Upper lobe of left lung (tissue), 6 donors: ENCODE measurements at regions not wholly inside any gene's neighbourhood (a gene's known extent, or its start where the extent isn't known, plus 50 kb on each side); places are given as distances from the start of the nearest gene placed in this dataset.

ENCODE experiments used
- ATAC-seq, 2 donors: fragments of 200-7000 bp; cut with Tn5 transposase; one replicate each; pipeline ENCODE4 v1.9.1; 2022; ENCODE audit warnings: mild to moderate bottlenecking in 2 of 2, moderate library complexity in 2 of 2; ENCODE audit not compliant: low FRiP score in 2 of 2
- DNase-seq, 2 donors: peaks; one replicate each; pipeline ENCODE4 v3.0.0-alpha.2; 2019 to 2020
- H3K27ac ChIP-seq, 4 donors: fragments of 200-600 bp; sonication (generic); one replicate each; pipeline ENCODE4 v1.5.1; 2016 to 2019
- H3K27me3 ChIP-seq, 4 donors: fragments of 200-600 bp; sonication (generic); one replicate each; pipeline ENCODE4 v1.5.1; 2017 to 2019
- H3K36me3 ChIP-seq, 4 donors: fragments of 200-600 bp; sonication (generic); one replicate each; pipeline ENCODE4 v1.5.1; 2016 to 2019
- H3K4me1 ChIP-seq, 4 donors: fragments of 200-600 bp; sonication (generic); one replicate each; pipeline ENCODE4 v1.5.1; 2018 to 2019
- H3K4me3 ChIP-seq, 4 donors: fragments of 200-600 bp; sonication (generic); one replicate each; pipeline ENCODE4 v1.5.1; 2017 to 2019; ENCODE audit warnings: mild to moderate bottlenecking in 2 of 4, moderate library complexity in 1 of 4
- H3K9me3 ChIP-seq, 4 donors: fragments of 200-600 bp; sonication (generic); one replicate each; pipeline ENCODE4 v1.5.1; 2018 to 2019
- EP300 ChIP-seq, 4 donors: sonication (generic); formaldehyde crosslinking; IDR thresholded peaks; one replicate each; pipeline ENCODE4 v1.5.1; 2017; ENCODE audit warnings: antibody characterized with exemption in 4 of 4, control low read depth in 2 of 4
- POLR2A ChIP-seq, 4 donors: fragments of 450-650 bp; IDR thresholded peaks; one replicate each; pipeline ENCODE4 v1.5.1; 2016 to 2017; ENCODE audit warnings: antibody characterized with exemption in 4 of 4, mild to moderate bottlenecking in 2 of 4
- POLR2AphosphoS5 ChIP-seq, 2 donors: sonication (generic); formaldehyde crosslinking; IDR thresholded peaks; one replicate each; pipeline ENCODE4 v1.5.1; 2017; ENCODE audit warnings: antibody characterized with exemption in 2 of 2
- WGBS, 2 donors: methylation state at CpG; one replicate each; pipeline ENCODE4 v1.1.5; 2017 to 2018; 5-methylcytosine and 5-hydroxymethylcytosine counted together
- TF ChIP-seq, protein P1 (sequence below), 6 experiments: fragments of 450-650 bp in 4 of 6; fragments of 200-600 bp in 2 of 6; sonication (generic) in 2 of 6; IDR thresholded peaks; one replicate each; pipeline ENCODE4 v1.5.1; 2016 to 2019; ENCODE audit warnings: antibody characterized with exemption in 6 of 6
- donor health status: DM: no; HTN: no; CAD: no; lungs with moderate emphysema.
- donor health status: DM: no; HTN: yes; CAD: no; lungs with severe emphysema.

DNA sequence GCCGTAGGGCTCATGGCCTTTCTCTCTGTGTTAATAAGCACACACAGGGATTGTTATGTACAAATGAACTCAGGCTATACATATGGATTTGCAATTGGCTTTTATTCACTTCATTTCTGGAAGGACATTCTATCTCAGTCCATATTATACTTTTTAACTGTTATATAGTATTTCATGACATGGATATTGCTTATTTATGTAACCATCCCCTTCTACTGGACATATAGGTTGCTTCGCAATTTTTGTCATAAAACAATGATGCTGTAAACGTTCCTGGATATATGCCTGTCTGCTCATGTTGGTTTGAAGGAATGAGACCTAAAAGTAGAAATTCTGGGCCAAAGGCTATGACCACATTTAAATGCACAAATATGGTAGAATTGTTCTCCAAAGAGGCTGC, 158.1 kb downstream of the BCOR start:
- H3K9me3 ChIP-seq = peaks cover 0 to 9% (median 0%) of the 10 kb centered on the region in 4 donors
- no peaks in the 10 kb centered on the region for H3K27me3 ChIP-seq
- H3K4me3 ChIP-seq = no peak overlapping the region
- H3K27ac ChIP-seq = no peak overlapping the region
- ATAC-seq = no peak
- DNase-seq = no peak
- TF ChIP-seq EP300 (IDR thresholded peaks at IDR 0.05) = no peak
- no peak for TF ChIP-seq POLR2AphosphoS5 (IDR thresholded peaks at IDR 0.05)
- H3K36me3 ChIP-seq = no peaks in the 10 kb centered on the region
- peaks cover 0 to 6% (median 3%) of the 10 kb centered on the region in 4 donors for H3K4me1 ChIP-seq
- 79 to 81% methylated on average over 3 of the region's 3 CpGs for whole genome bisulfite sequencing, 2 donors

DNA sequence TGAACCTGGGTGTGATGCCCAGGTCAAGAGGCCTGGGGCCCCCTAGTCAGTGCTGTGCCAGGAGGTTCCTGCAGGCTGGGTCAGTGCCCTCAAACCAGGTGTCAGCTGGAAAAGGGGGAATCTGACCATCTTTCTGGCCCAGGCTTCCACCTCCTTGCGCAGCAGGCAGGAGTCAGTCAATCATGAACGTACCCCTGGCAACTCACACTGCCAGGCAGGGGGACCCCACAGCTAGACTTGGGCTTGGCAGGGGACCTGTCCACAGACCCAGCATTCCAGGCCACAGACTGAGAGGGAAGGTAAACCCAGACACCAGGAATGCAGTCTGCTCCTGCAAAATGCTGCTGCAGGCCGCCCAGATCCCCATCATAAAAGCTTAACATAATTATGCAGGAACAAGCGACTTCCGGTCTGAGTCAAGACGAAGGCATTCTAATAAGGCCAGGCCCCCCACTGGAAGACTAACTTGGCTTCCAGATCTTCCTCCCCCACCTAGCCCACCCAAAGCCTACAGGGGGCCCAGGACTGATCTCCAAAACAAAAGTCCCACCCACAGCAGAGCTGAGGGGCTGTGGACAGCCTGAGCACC, 156.3 kb downstream of the BCOR start:
- no peak overlapping the region for H3K27ac ChIP-seq
- H3K36me3 ChIP-seq = no peaks in the 10 kb centered on the region
- H3K27me3 ChIP-seq = no peaks in the 10 kb centered on the region
- DNase-seq (no peak), ATAC-seq (no peak)
- H3K4me1 ChIP-seq = peaks cover 0 to 6% (median 3%) of the 10 kb centered on the region in 4 donors
- 84% methylated on average over 6 of the region's 6 CpGs; no CpG with 5 or more reads in 1 of the 2 donors for WGBS, 2 donors
- H3K4me3 ChIP-seq = no peak overlapping the region
- peaks cover 0 to 9% (median 0%) of the 10 kb centered on the region in 4 donors for H3K9me3 ChIP-seq
- TF ChIP-seq POLR2A (IDR thresholded peaks at IDR 0.05) = no peak
- TF ChIP-seq, protein P1, sequence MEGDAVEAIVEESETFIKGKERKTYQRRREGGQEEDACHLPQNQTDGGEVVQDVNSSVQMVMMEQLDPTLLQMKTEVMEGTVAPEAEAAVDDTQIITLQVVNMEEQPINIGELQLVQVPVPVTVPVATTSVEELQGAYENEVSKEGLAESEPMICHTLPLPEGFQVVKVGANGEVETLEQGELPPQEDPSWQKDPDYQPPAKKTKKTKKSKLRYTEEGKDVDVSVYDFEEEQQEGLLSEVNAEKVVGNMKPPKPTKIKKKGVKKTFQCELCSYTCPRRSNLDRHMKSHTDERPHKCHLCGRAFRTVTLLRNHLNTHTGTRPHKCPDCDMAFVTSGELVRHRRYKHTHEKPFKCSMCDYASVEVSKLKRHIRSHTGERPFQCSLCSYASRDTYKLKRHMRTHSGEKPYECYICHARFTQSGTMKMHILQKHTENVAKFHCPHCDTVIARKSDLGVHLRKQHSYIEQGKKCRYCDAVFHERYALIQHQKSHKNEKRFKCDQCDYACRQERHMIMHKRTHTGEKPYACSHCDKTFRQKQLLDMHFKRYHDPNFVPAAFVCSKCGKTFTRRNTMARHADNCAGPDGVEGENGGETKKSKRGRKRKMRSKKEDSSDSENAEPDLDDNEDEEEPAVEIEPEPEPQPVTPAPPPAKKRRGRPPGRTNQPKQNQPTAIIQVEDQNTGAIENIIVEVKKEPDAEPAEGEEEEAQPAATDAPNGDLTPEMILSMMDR (IDR thresholded peaks at IDR 0.05) = no peak
- TF ChIP-seq EP300 (IDR thresholded peaks at IDR 0.05) = no peak
- TF ChIP-seq POLR2AphosphoS5 (IDR thresholded peaks at IDR 0.05) = no peak

DNA sequence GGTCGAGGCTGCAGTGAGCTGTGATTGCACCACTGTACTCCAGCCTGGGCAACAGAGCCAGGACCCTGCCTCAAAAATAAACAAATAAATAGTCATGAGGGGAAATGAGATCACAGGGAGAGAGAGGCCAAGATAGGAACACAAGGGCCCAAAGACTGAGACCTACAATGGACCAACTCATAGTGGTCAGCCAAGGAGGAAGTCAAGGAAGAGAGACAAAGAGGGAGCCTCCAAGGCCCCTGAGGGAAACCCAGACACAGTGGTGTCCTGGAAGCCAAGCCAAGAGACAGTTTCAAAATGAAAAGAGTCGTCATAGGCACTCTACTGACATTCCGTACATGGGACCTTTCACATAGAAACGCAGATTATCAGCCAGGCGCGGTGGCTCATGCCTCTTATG, 153.3 kb downstream of the BCOR start:
- TF ChIP-seq, protein P1 (IDR thresholded peaks at IDR 0.05) = no peak
- Histone ChIP-seq H3K27me3 (no peaks in the 10 kb centered on the region), H3K27ac (no peak overlapping the region), H3K4me3 (no peak overlapping the region), H3K9me3 (peaks cover 0 to 9% (median 0%) of the 10 kb centered on the region in 4 donors), H3K36me3 (no peaks in the 10 kb centered on the region), H3K4me1 (peaks cover 0 to 7% (median 0%) of the 10 kb centered on the region in 4 donors)
- no peak for DNase-seq
- WGBS, 2 donors = 89 to 94% methylated on average over 6 of the region's 6 CpGs
- ATAC-seq = no peak

DNA sequence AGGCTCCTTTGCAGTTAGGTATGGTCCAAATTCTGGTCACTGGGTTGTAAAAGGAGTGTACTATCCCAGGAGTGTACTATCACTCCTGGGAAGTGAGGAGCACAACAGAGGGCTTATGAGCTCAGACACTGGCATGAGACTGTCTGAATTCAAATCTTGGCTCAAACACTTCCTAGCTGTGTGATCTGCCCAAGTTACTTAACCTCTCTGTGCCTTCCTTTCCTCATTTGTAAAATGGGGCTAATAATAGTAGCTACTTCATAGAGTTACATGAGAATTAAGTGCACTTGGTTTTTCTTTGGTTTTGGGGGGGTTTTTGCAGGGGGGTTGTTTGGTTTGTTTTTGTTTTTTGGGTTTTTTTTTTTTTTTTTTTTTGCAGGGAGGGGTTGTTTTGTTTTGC, 152.0 kb downstream of the BCOR start:
- TF ChIP-seq POLR2A (IDR thresholded peaks at IDR 0.05) (no peak), EP300 (IDR thresholded peaks at IDR 0.05) (no peak), POLR2AphosphoS5 (IDR thresholded peaks at IDR 0.05) (no peak)
- TF ChIP-seq, protein P1 (IDR thresholded peaks at IDR 0.05) = no peak
- Histone ChIP-seq H3K27me3 (no peaks in the 10 kb centered on the region), H3K4me3 (no peak overlapping the region), H3K36me3 (no peaks in the 10 kb centered on the region), H3K27ac (no peak overlapping the region), H3K4me1 (peaks cover 0 to 7% (median 0%) of the 10 kb centered on the region in 4 donors), H3K9me3 (peaks cover 0 to 9% (median 0%) of the 10 kb centered on the region in 4 donors)
- no peak for ATAC-seq
- DNase-seq = no peak

DNA sequence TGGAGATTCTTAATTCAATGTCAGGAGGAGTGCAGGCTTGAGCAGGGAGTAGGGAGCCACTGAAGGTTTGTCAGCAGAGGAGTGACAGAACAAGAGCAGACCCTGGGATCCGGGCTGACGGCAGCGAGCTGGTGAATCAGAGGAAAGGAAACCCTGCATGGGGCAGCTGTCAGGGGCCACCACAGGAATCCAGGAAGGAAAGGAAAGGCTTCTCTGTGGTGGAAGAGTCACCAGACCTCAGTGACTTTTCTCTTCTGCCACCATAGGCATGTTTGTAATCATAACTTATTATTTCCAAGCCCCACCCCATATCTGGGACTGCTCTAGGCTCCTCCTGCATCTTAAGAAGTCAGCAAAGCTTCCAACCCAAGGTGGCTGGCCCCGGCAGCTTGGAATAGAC, 150.9 kb downstream of the BCOR start:
- WGBS, 2 donors = 63 to 66% methylated on average over 3 to 4 of the region's 4 CpGs
- Histone ChIP-seq H3K27ac (no peak overlapping the region), H3K36me3 (no peaks in the 10 kb centered on the region), H3K4me3 (no peak overlapping the region), H3K27me3 (no peaks in the 10 kb centered on the region), H3K9me3 (peaks cover 0 to 9% (median 0%) of the 10 kb centered on the region in 4 donors), H3K4me1 (peaks cover 0 to 7% (median 0%) of the 10 kb centered on the region in 4 donors)
- TF ChIP-seq EP300 (IDR thresholded peaks at IDR 0.05) (no peak), POLR2AphosphoS5 (IDR thresholded peaks at IDR 0.05) (no peak), POLR2A (IDR thresholded peaks at IDR 0.05) (no peak)
- TF ChIP-seq, protein P1 (IDR thresholded peaks at IDR 0.05) = no peak
- DNase-seq (no peak), ATAC-seq (no peak)
